Breast epithelium (tissue), 4 donors: ENCODE measurements at regions not wholly inside any gene's neighbourhood (a gene's known extent, or its start where the extent isn't known, plus 50 kb on each side); places are given as distances from the start of the nearest gene placed in this dataset.

Source experiments
- DNase-seq, 2 donors: peaks; one replicate each; pipeline ENCODE4 v3.0.0-alpha.2; 2019; ENCODE audit warnings: low spot score in 2 of 2
- H3K27ac ChIP-seq, 2 donors: fragments of 200-600 bp; sonication (generic) in 1 of 2; one replicate each; pipeline ENCODE4 v1.5.1; 2016 to 2019; ENCODE audit warnings: mild to moderate bottlenecking in 1 of 2
- H3K27me3 ChIP-seq, 2 donors: fragments of 200-600 bp; sonication (generic) in 1 of 2; one replicate each; pipeline versions ENCODE4 v1.5.1 to v1.6.0; 2017 to 2019; ENCODE audit warnings: control low read depth in 1 of 2, mild to moderate bottlenecking in 1 of 2
- H3K36me3 ChIP-seq: fragments of 200-600 bp; one replicate; pipeline ENCODE4 v1.5.1; 2019
- H3K4me1 ChIP-seq, 2 donors: fragments of 200-600 bp; sonication (generic); one replicate each; pipeline ENCODE4 v1.5.1; 2016 to 2019; ENCODE audit warnings: control low read depth in 1 of 2
- H3K4me3 ChIP-seq, 3 donors: fragments of 200-600 bp; sonication (generic); 1 replicate in 2 of 3; 2 replicates in 1 of 3; pipeline ENCODE4 v1.5.1; 2016 to 2019; ENCODE audit warnings: mild to moderate bottlenecking in 3 of 3, moderate library complexity in 2 of 3
- H3K9me3 ChIP-seq, 2 donors: fragments of 200-600 bp; sonication (generic) in 1 of 2; one replicate each; pipeline ENCODE4 v1.5.1; 2016 to 2019; ENCODE audit warnings: control low read depth in 1 of 2
- CTCF ChIP-seq, 3 donors: fragments of 450-650 bp; IDR thresholded peaks; one replicate each; pipeline ENCODE4 v1.5.1; 2016 to 2017; ENCODE audit warnings: antibody characterized with exemption in 3 of 3, mild to moderate bottlenecking in 3 of 3, moderate library complexity in 3 of 3
- POLR2A ChIP-seq: fragments of 450-650 bp; IDR thresholded peaks from one replicate; pipeline ENCODE4 v1.6.1; 2016; ENCODE audit warnings: antibody characterized with exemption, mild to moderate bottlenecking, moderate library complexity
- POLR2AphosphoS5 ChIP-seq, 3 donors: sonication (generic); formaldehyde crosslinking; IDR thresholded peaks; one replicate each; pipeline ENCODE4 v1.6.1; 2017; ENCODE audit warnings: antibody characterized with exemption in 3 of 3
- intact Hi-C: fragments of 100-400 bp; cut with DNase I; formaldehyde crosslinking; loops from one replicate; pipeline ENCODE4 v1.15.1; 2023; ENCODE audit warnings: low total_unique reads

- Histone ChIP-seq H3K27me3 (peaks cover 0 to 41% of the 10 kb centered on the region in 2 donors), H3K27ac (no peak overlapping the region), H3K9me3 (no peaks in the 10 kb centered on the region), H3K36me3 (no peaks in the 10 kb centered on the region), H3K4me3 (no peak overlapping the region), H3K4me1 (no peaks in the 10 kb centered on the region)
- no peak for DNase-seq
- TF ChIP-seq POLR2A (no peak), CTCF (IDR thresholded peaks at IDR 0.05) (no peak), POLR2AphosphoS5 (IDR thresholded peaks at IDR 0.05) (no peak)
- intact Hi-C loops: no loop called here
These were observed 51.1 kb upstream of the TCL1A start for GRCh38 chr14:95765051-95765450.

- no peak overlapping the region for H3K27ac ChIP-seq
- intact Hi-C loops: no loop called here
- no peak for DNase-seq
- no peaks in the 10 kb centered on the region for H3K36me3 ChIP-seq
- no peak for TF ChIP-seq CTCF (IDR thresholded peaks at IDR 0.05)
- TF ChIP-seq POLR2AphosphoS5 (IDR thresholded peaks at IDR 0.05): no peak
- no peak for TF ChIP-seq POLR2A
- H3K4me1 ChIP-seq: no peaks in the 10 kb centered on the region
- H3K4me3 ChIP-seq: no peak overlapping the region
- H3K9me3 ChIP-seq: no peaks in the 10 kb centered on the region
- peaks cover 0 to 51% of the 10 kb centered on the region in 2 donors for H3K27me3 ChIP-seq
These were observed 50.0 kb upstream of the TCL1A start for GRCh38 chr14:95763875-95764274.
